GM10266 (cell line): ENCODE measurements at regions not wholly inside any gene's neighbourhood (a gene's known extent, or its start where the extent isn't known, plus 50 kb on each side); places are given as distances from the start of the nearest gene placed in this dataset.

ENCODE experiments used
- DNase-seq: peaks from one replicate; pipeline ENCODE4 v3.0.0; 2012; ENCODE audit errors: extremely low spot score
- CTCF ChIP-seq: IDR thresholded peaks from 2 replicates; pipeline ENCODE4 v1.5.1; 2012; ENCODE audit warnings: mild to moderate bottlenecking, low read depth; ENCODE audit not compliant: control insufficient read depth, insufficient read depth; ENCODE audit errors: missing control alignments

GRCh38 chr15:93243573-93243972 is 154.6 kb upstream of the RGMA start:
- DNase-seq = no peak
- TF ChIP-seq CTCF = no peak

- no peak for TF ChIP-seq CTCF
- no peak for DNase-seq
Measured at GRCh38 chr15:93241696-93242585, 152.9 kb upstream of the RGMA start.

- DNase-seq = no peak
- no peak for TF ChIP-seq CTCF
Measured at GRCh38 chr15:93239993-93240392, 151.0 kb upstream of the RGMA start.

- TF ChIP-seq CTCF = no peak
- no peak for DNase-seq
Measured at GRCh38 chr15:93239591-93239990, 150.6 kb upstream of the RGMA start.

GRCh38 chr15:93238641-93239040 is 149.6 kb upstream of the RGMA start:
- no peak for TF ChIP-seq CTCF
- DNase-seq = no peak

GRCh38 chr15:93235926-93236780 is 147.1 kb upstream of the RGMA start:
- no peak for DNase-seq
- no peak for TF ChIP-seq CTCF
